ENCODE measurements at regions not wholly inside any gene's neighbourhood (a gene's known extent, or its start where the extent isn't known, plus 50 kb on each side); places are given as distances from the start of the nearest gene placed in this dataset.

DNA sequence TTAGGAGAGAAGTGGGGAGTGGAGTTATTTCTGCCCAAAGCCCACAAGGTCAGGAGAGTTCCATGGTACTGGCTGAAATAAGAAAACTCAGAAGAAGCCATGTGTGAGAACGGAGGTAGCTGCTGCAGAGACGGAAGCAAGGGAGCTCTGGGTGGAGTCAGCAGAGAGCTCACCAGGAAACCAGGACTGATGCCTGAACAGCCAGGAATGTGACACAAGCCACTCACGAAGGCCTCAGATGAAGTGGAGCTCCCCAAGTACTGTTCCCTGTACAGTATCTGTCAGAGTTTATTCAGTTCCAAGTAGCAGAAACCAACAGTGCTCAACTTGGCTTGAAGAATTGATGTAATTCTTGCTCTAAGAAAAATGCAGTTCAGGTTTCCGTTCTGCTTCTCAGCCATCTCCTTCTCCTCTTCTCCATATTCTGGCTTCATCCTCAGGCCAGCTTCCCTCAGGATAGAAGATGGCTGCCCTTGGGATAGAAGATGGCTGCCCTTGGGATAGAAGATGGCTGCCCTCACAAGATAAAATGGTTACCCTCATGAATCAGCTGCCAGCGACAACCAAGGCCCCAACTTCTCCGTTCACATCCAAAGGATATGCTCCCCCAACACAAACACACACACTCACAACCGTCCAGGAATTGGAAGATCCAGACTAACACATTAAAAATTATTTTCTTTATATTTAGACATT lies 117.4 kb upstream of the SH3BP4 start:
- TF ChIP-seq POLR2AphosphoS5 (IDR thresholded peaks at IDR 0.05; ENCODE audit: low read depth, low read length) (no peak), POLR2A (IDR thresholded peaks at IDR 0.05; ENCODE audit: low read depth, low read length) (no peak), SPI1 (IDR thresholded peaks at IDR 0.05; ENCODE audit: low read depth, low read length) (no peak), TAF1 (IDR thresholded peaks at IDR 0.05; ENCODE audit: low read depth, low read length) (no peak), POU2F2 (IDR thresholded peaks at IDR 0.05; ENCODE audit: low read depth, low read length) (no peak), PAX5 (IDR thresholded peaks at IDR 0.05; ENCODE audit: insufficient read depth, low read length, severe bottlenecking) (no peak)

Data from GM12891 (cell line).